ENCODE measurements at regions not wholly inside any gene's neighbourhood (a gene's known extent, or its start where the extent isn't known, plus 50 kb on each side); places are given as distances from the start of the nearest gene placed in this dataset.
"Not testable (repeated sequence)": the region's sequence is repeated elsewhere in the genome, so short reads cannot be mapped to it uniquely, and the experiment has no call there.

GRCh38 chr6:90458353-90459224 lies 128.3 kb downstream of the MAP3K7 start:
- intact Hi-C loops (cut with DNase I): no loop called here
- no peak overlapping the region for H3K27ac ChIP-seq
- DNase-seq (ENCODE audit: extremely low spot score in 2 of 2): no peak
- TF ChIP-seq CTCF (IDR thresholded peaks at IDR 0.05): no peak
- no peaks in the 10 kb centered on the region for H3K4me1 ChIP-seq
- no peaks in the 10 kb centered on the region for H3K9me3 ChIP-seq
- no peaks in the 10 kb centered on the region for H3K27me3 ChIP-seq
- H3K36me3 ChIP-seq: no peaks in the 10 kb centered on the region
- no peak overlapping the region for H3K4me3 ChIP-seq

GRCh38 chr6:90457867-90458259 lies 129.0 kb downstream of the MAP3K7 start:
- H3K4me3 ChIP-seq: no peak overlapping the region
- H3K9me3 ChIP-seq: no peaks in the 10 kb centered on the region
- DNase-seq (ENCODE audit: extremely low spot score in 2 of 2): no peak
- no peaks in the 10 kb centered on the region for H3K27me3 ChIP-seq
- no peak overlapping the region for H3K27ac ChIP-seq
- intact Hi-C loops (cut with DNase I): no loop called here
- TF ChIP-seq POLR2AphosphoS5 (IDR thresholded peaks at IDR 0.05; ENCODE audit: insufficient read depth in 1 of 2, low read depth in 1 of 2): no peak
- TF ChIP-seq CTCF (IDR thresholded peaks at IDR 0.05): no peak
- no peak for TF ChIP-seq POLR2A (IDR thresholded peaks at IDR 0.05)
- H3K4me1 ChIP-seq: no peaks in the 10 kb centered on the region
- no peaks in the 10 kb centered on the region for H3K36me3 ChIP-seq

GRCh38 chr6:90456997-90457866 lies 129.6 kb downstream of the MAP3K7 start:
- intact Hi-C loops (cut with DNase I); H3K4me1 ChIP-seq; H3K4me3 ChIP-seq; H3K27ac ChIP-seq; H3K36me3 ChIP-seq; H3K27me3 ChIP-seq; DNase-seq (ENCODE audit: extremely low spot score in 2 of 2); H3K9me3 ChIP-seq: not testable (repeated sequence)

GRCh38 chr6:90456001-90456400 lies 130.9 kb downstream of the MAP3K7 start:
- DNase-seq (ENCODE audit: extremely low spot score in 2 of 2): no peak
- H3K27ac ChIP-seq: no peak overlapping the region
- TF ChIP-seq POLR2A (IDR thresholded peaks at IDR 0.05) (no peak), CTCF (IDR thresholded peaks at IDR 0.05) (no peak), POLR2AphosphoS5 (IDR thresholded peaks at IDR 0.05; ENCODE audit: insufficient read depth in 1 of 2, low read depth in 1 of 2) (no peak)
- no peaks in the 10 kb centered on the region for H3K36me3 ChIP-seq
- H3K9me3 ChIP-seq: no peaks in the 10 kb centered on the region
- no peaks in the 10 kb centered on the region for H3K27me3 ChIP-seq
- H3K4me1 ChIP-seq: no peaks in the 10 kb centered on the region
- no peak overlapping the region for H3K4me3 ChIP-seq
- intact Hi-C loops (cut with DNase I): no loop called here

- Histone ChIP-seq H3K36me3 (no peaks in the 10 kb centered on the region), H3K4me3 (no peak overlapping the region), H3K27me3 (no peaks in the 10 kb centered on the region), H3K9me3 (no peaks in the 10 kb centered on the region), H3K4me1 (no peaks in the 10 kb centered on the region), H3K27ac (no peak overlapping the region)
- DNase-seq (ENCODE audit: extremely low spot score in 2 of 2): no peak
- intact Hi-C loops (cut with DNase I): no loop called here
- TF ChIP-seq POLR2A (IDR thresholded peaks at IDR 0.05): no peak
Observed at GRCh38 chr6:90454836-90455427, 131.9 kb downstream of the MAP3K7 start.
